ENCODE measurements at regions not wholly inside any gene's neighbourhood (a gene's known extent, or its start where the extent isn't known, plus 50 kb on each side); places are given as distances from the start of the nearest gene placed in this dataset.

- Histone ChIP-seq H3K27me3 (peaks cover 0 to 10% (median 0%) of the 10 kb centered on the region in 3 donors), H3K36me3 (no peaks in the 10 kb centered on the region), H3K4me3 (no peak overlapping the region), H3K4me1 (no peaks in the 10 kb centered on the region), H3K27ac (no peak overlapping the region), H3K9me3 (no peaks in the 10 kb centered on the region)
- no peak for DNase-seq
- WGBS, 5 donors = 79 to 90% (median 85%) methylated on average over 12 to 13 of the region's 13 CpGs
- no peak for TF ChIP-seq POLR2AphosphoS5 (IDR thresholded peaks at IDR 0.05)
- TF ChIP-seq POLR2A (IDR thresholded peaks at IDR 0.05) = no peak
- no peak for TF ChIP-seq EP300 (IDR thresholded peaks at IDR 0.05)
- TF ChIP-seq, protein P1, sequence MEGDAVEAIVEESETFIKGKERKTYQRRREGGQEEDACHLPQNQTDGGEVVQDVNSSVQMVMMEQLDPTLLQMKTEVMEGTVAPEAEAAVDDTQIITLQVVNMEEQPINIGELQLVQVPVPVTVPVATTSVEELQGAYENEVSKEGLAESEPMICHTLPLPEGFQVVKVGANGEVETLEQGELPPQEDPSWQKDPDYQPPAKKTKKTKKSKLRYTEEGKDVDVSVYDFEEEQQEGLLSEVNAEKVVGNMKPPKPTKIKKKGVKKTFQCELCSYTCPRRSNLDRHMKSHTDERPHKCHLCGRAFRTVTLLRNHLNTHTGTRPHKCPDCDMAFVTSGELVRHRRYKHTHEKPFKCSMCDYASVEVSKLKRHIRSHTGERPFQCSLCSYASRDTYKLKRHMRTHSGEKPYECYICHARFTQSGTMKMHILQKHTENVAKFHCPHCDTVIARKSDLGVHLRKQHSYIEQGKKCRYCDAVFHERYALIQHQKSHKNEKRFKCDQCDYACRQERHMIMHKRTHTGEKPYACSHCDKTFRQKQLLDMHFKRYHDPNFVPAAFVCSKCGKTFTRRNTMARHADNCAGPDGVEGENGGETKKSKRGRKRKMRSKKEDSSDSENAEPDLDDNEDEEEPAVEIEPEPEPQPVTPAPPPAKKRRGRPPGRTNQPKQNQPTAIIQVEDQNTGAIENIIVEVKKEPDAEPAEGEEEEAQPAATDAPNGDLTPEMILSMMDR (IDR thresholded peaks at IDR 0.05) = no peak
- intact Hi-C loops (cut with DNase I; ENCODE audit: low total_unique reads) = no loop called here
Measured at GRCh38 chr2:219739866-219740440, 112.5 kb downstream of the SLC4A3 start.

DNA sequence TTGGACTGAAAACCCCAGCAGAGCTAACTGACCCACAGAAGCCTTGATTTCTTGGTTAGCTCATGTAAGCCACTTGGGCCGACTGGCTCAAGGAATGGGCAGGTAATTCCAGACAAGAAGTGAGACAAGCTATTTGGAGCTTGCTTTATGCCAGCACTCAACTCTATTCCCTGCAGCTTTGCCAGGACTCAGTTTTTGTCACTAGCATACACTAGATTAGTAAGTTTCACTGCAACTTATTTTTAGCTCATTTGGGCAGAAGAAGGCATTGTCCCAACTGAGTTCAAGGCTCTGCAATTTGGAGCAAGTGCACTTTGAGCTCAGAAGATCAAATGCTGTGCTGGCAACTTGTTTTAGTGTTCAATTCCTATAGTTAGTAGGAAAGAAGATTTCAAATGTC, 116.1 kb downstream of the SLC4A3 start:
- intact Hi-C loops (cut with DNase I; ENCODE audit: low total_unique reads) = no loop called here
- 33 to 83% (median 76%) methylated on average over 1 of the region's 1 CpG for WGBS, 5 donors
- Histone ChIP-seq H3K4me3 (no peak overlapping the region), H3K4me1 (no peaks in the 10 kb centered on the region), H3K36me3 (no peaks in the 10 kb centered on the region), H3K9me3 (no peaks in the 10 kb centered on the region), H3K27me3 (peaks cover 0 to 16% (median 0%) of the 10 kb centered on the region in 3 donors), H3K27ac (no peak overlapping the region)
- TF ChIP-seq, protein P1 (IDR thresholded peaks at IDR 0.05) = no peak
- TF ChIP-seq EP300 (IDR thresholded peaks at IDR 0.05) (no peak), POLR2AphosphoS5 (IDR thresholded peaks at IDR 0.05) (no peak), POLR2A (IDR thresholded peaks at IDR 0.05) (no peak)
- DNase-seq = no peak

DNA sequence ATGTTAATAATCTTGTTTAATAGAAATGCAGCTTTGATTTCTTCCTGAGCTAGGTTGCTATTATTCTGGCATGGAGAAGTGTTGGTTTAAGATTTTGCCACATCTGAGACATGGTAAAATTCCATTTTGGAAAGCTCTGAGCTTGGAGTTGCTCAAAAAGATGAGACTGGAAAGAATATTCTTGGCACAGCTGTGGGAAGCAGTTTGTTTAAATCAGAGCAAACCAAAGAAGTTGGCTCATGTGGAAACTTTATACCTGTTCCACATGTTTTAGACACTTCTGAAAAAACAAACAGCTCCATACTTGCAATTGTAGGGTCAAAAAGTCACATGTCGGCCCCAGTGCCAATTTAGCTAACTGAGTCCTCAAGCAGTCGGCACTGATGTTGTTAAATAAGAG, 116.6 kb downstream of the SLC4A3 start:
- intact Hi-C loops (cut with DNase I; ENCODE audit: low total_unique reads) = no loop called here
- Histone ChIP-seq H3K27me3 (peaks cover 0 to 20% (median 0%) of the 10 kb centered on the region in 3 donors), H3K27ac (no peak overlapping the region), H3K9me3 (no peaks in the 10 kb centered on the region), H3K4me1 (no peaks in the 10 kb centered on the region), H3K4me3 (no peak overlapping the region), H3K36me3 (no peaks in the 10 kb centered on the region)
- 54 to 64% (median 59%) methylated on average over 2 of the region's 2 CpGs for WGBS, 5 donors
- TF ChIP-seq POLR2AphosphoS5 (IDR thresholded peaks at IDR 0.05) = no peak
- no peak for DNase-seq

GRCh38 chr2:219744600-219744999, 117.2 kb downstream of the SLC4A3 start:
- WGBS, 5 donors = 55 to 71% (median 63%) methylated on average over 4 of the region's 4 CpGs
- TF ChIP-seq EP300 (IDR thresholded peaks at IDR 0.05) = no peak
- no peak for TF ChIP-seq POLR2AphosphoS5 (IDR thresholded peaks at IDR 0.05)
- TF ChIP-seq POLR2A (IDR thresholded peaks at IDR 0.05) = no peak
- TF ChIP-seq, protein P1 (IDR thresholded peaks at IDR 0.05) = no peak
- no peak overlapping the region for H3K4me3 ChIP-seq
- H3K27me3 ChIP-seq = peaks cover 0 to 20% (median 0%) of the 10 kb centered on the region in 3 donors
- DNase-seq = peak in 1 of 2 donors; percentile 46
- H3K9me3 ChIP-seq = no peaks in the 10 kb centered on the region
- intact Hi-C loops (cut with DNase I; ENCODE audit: low total_unique reads) = no loop called here
- H3K36me3 ChIP-seq = no peaks in the 10 kb centered on the region
- no peaks in the 10 kb centered on the region for H3K4me1 ChIP-seq
- H3K27ac ChIP-seq = no peak overlapping the region

GRCh38 chr2:219747637-219748036, 120.2 kb downstream of the SLC4A3 start:
- intact Hi-C loops (cut with DNase I; ENCODE audit: low total_unique reads) = no loop called here
- WGBS, 5 donors = 67 to 100% (median 92%) methylated on average over 1 of the region's 1 CpG; no CpG with 5 or more reads in 2 of the 5 donors

More at GRCh38 chr2:219747637-219748036, 120.2 kb downstream of the SLC4A3 start:
- H3K27ac ChIP-seq = no peak overlapping the region
- TF ChIP-seq EP300 (IDR thresholded peaks at IDR 0.05) (no peak), POLR2AphosphoS5 (IDR thresholded peaks at IDR 0.05) (no peak), POLR2A (IDR thresholded peaks at IDR 0.05) (no peak)
- TF ChIP-seq, protein P1 (IDR thresholded peaks at IDR 0.05) = no peak
- H3K36me3 ChIP-seq = no peaks in the 10 kb centered on the region
- no peak overlapping the region for H3K4me3 ChIP-seq
- no peaks in the 10 kb centered on the region for H3K4me1 ChIP-seq
- H3K27me3 ChIP-seq = peaks cover 0 to 20% (median 0%) of the 10 kb centered on the region in 3 donors
- peaks cover 0 to 8% (median 0%) of the 10 kb centered on the region in 4 donors for H3K9me3 ChIP-seq
- DNase-seq = no peak
